ENCODE measurements at regions not wholly inside any gene's neighbourhood (a gene's known extent, or its start where the extent isn't known, plus 50 kb on each side); places are given as distances from the start of the nearest gene placed in this dataset.

- DNase-seq (ENCODE audit: low read depth in 2 of 3, low spot score in 1 of 3) = no peak
Measured at GRCh38 chr10:78263521-78263988, 229.9 kb downstream of the RPS24 start.

GRCh38 chr10:78264361-78264760 is 230.7 kb downstream of the RPS24 start:
- DNase-seq (ENCODE audit: low read depth in 2 of 3, low spot score in 1 of 3) = no peak

GRCh38 chr10:78266741-78267469 is 233.2 kb downstream of the RPS24 start:
- no peak for DNase-seq (ENCODE audit: low read depth in 2 of 3, low spot score in 1 of 3)

- no peak for DNase-seq (ENCODE audit: low read depth in 2 of 3, low spot score in 1 of 3)
Measured at GRCh38 chr10:78267598-78267997, 233.9 kb downstream of the RPS24 start.

DNA sequence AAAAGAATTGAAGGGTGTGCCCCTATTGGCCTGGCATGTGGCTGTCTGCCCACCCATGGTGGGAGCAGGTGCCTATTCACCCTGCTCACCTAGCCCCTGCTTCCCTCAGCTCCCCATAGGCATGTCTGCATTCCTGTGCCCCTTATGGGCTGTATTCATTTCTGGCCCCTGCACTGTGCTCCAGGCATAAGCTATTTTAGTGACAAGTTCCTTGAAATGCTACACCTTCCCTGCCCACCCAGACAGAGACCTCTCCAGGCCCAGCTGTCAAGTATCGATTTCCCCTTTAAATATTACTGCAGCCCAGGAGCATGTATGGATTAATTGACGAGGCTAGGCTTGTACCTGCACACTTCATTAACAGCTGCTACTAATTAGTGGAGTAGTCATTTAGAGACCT is 235.4 kb downstream of the RPS24 start:
- no peak for DNase-seq (ENCODE audit: low read depth in 2 of 3, low spot score in 1 of 3)

GRCh38 chr10:78272329-78272728 is 238.7 kb downstream of the RPS24 start:
- DNase-seq (ENCODE audit: low read depth in 2 of 3, low spot score in 1 of 3) = no peak

GRCh38 chr10:78274491-78274890 is 240.8 kb downstream of the RPS24 start:
- DNase-seq (ENCODE audit: low read depth in 2 of 3, low spot score in 1 of 3) = no peak

- no peak for DNase-seq (ENCODE audit: low read depth in 2 of 3, low spot score in 1 of 3)
Measured at GRCh38 chr10:78276139-78276538, 242.5 kb downstream of the RPS24 start.

GRCh38 chr10:78277314-78278057 is 243.8 kb downstream of the RPS24 start:
- no peak for DNase-seq (ENCODE audit: low read depth in 2 of 3, low spot score in 1 of 3)

GRCh38 chr10:78278058-78278404 is 244.4 kb downstream of the RPS24 start:
- DNase-seq (ENCODE audit: low read depth in 2 of 3, low spot score in 1 of 3) = no peak

- DNase-seq (ENCODE audit: low read depth in 2 of 3, low spot score in 1 of 3) = no peak
Measured at GRCh38 chr10:78279756-78280155, 246.1 kb downstream of the RPS24 start.

DNA sequence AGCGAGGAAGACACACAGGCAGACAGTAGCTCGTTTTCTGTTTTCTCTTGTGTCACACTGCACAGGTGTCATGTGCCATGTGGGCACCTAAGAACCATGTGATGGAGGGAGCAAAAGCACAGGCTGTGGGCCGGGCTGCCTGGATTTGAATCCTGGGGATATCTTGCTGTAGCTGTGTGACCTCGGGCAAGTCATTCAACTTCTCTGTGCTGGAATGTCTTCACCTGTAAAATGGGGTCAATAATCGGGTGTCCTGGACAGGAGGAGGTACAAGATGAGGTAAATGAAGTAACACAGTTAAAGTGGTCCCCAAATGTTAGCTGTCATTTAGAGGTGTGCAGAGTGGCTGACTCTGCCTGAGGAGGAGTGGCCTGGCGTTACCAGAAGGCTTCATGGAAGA is 246.9 kb downstream of the RPS24 start:
- no peak for DNase-seq (ENCODE audit: low read depth in 2 of 3, low spot score in 1 of 3)

DNA sequence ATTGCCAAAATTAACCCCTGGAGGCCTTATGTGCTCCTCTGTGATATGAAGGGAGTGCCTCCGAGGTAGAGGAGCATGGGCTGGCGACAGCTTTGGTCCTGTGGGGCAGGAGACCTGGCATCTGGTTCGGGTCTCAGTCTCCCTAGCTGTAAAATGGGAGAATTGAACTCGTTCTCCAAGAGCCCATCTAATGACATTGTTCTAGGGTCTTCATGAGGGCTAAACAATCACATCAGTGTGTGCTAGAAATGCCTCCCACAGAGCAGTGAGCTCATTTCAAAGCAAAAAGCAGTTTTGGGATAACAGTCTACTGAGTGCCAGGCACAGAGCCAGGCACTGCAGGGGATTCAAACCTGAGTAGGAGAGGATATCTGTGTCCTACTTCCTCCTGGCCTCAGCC is 248.0 kb downstream of the RPS24 start:
- DNase-seq (ENCODE audit: low read depth in 2 of 3, low spot score in 1 of 3) = no peak

GRCh38 chr10:78283069-78283682 is 249.5 kb downstream of the RPS24 start:
- no peak for DNase-seq (ENCODE audit: low read depth in 2 of 3, low spot score in 1 of 3)

- DNase-seq (ENCODE audit: low read depth in 2 of 3, low spot score in 1 of 3) = no peak
Measured at GRCh38 chr10:78284381-78284780, 250.7 kb downstream of the RPS24 start.

DNA sequence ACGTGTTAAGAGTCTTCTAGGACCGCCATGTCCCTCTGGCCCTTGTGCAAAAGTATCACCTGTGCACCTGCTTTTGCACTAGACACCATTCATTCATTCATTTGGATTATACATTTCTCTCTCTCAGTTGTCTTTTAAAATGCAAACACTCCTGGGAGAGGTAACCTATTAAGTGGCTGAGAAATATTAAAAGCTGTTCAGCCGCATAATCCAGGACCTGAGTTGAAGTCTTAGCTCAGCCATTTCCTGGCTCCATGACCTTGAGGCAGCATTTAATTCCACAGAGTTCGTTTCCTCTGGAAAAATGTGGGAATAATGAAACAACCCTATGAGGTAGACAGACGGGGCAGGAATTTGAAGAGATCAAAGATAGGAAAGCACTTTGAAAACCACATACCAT is 251.6 kb downstream of the RPS24 start:
- no peak for DNase-seq (ENCODE audit: low read depth in 2 of 3, low spot score in 1 of 3)

DNA sequence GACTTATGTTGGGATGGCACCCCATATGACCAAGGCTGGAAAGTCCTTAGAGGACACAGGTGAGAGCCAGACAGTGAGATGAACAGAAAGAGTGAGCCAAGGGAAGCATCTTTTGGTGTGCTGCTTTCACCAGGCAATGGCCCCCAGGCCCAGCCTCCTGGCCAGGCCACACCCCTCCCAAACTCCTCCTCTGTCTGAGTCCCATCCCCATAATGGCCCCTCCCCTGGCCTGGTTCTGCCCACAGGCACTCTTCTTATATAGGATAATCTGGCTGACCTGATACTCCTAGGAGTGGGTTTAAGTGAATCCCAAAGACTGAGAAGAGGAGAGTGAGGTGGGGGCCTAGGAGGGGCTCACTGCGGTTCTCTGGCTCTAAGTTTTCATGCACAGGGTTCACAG is 252.5 kb downstream of the RPS24 start:
- DNase-seq (ENCODE audit: low read depth in 2 of 3, low spot score in 1 of 3) = no peak

DNA sequence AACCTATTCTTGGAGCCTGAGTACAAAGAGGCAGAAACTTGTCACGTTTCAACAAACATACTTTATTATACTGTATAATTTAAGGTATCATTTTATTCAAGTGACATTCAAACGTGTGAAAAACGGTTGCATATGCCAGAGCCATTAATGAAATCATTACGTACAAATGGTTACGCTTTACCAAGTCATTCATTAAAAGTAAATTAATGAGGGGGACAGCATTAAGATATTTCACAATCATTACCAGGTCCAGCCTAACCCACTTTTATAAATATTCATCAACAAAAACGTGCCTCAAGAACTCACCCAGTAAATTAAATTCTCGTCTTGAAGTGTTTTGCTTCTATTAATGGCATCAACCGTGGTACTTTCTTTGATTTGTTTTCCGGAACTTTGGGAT is 253.0 kb downstream of the RPS24 start:
- no peak for DNase-seq (ENCODE audit: low read depth in 2 of 3, low spot score in 1 of 3)

DNA sequence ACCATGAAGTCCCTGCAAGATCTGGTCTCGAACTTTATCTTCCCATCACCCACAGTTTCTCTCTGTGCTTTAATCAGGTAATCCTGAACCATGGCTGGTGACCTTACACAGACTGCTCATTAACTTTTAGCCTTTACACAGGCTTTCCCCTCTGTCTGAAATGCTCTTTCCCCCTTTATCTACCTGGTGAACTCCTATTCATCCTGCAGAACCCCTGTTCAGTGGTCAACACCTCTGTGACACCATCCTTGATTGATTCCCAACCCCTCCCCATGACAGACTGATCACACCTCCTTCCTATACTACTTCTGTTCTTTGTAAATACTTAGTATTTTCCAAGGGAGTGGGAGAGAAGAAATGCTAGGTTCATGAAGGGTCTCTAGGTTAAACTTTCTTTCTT is 254.0 kb downstream of the RPS24 start:
- no peak for DNase-seq (ENCODE audit: low read depth in 2 of 3, low spot score in 1 of 3)

DNA sequence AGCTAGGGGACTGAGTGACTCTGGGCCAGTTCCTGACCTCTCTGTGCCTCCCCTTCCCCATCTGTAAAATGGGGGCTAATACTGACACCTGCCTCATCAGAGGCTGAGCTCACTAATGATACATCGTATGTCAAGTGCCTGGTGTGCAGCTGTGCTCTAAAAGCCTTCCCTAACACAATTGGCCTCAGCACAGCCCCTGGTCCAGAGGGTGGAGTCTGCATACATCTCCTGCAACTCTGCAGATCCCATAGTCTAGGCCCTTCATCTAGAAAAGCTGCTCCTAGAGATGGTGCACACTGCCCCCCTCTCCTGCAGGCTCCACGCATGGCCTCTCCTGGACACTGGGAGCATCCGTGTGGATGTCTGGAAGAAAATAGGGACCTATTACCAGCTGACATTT is 255.0 kb downstream of the RPS24 start:
- DNase-seq (ENCODE audit: low read depth in 2 of 3, low spot score in 1 of 3) = no peak

- DNase-seq (ENCODE audit: low read depth in 2 of 3, low spot score in 1 of 3) = no peak
Measured at GRCh38 chr10:78290131-78290750, 256.6 kb downstream of the RPS24 start.

- DNase-seq (ENCODE audit: low read depth in 2 of 3, low spot score in 1 of 3) = no peak
Measured at GRCh38 chr10:78291722-78292121, 258.1 kb downstream of the RPS24 start.

All from stimulated activated CD4-positive, alpha-beta T cell treated with anti-CD3 and anti-CD28 coated beads, Interleukin-12 subunit alpha, Interleukin-12 subunit beta, amount 100 ng/mL, for 48 hours (primary cell).